DOHH2 (cell line): ENCODE measurements at regions not wholly inside any gene's neighbourhood (a gene's known extent, or its start where the extent isn't known, plus 50 kb on each side); places are given as distances from the start of the nearest gene placed in this dataset.

ENCODE experiments used
- EZH2phosphoT487 ChIP-seq: fragments of 200-600 bp; sonication (generic); IDR thresholded peaks from 2 replicates; pipeline ENCODE4 v1.6.1; 2017; ENCODE audit warnings: borderline replicate concordance, mild to moderate bottlenecking, antibody characterized with exemption, low read length, moderate library complexity, mixed read lengths
- TF ChIP-seq, protein P1 (sequence below): fragments of 200-600 bp; sonication (generic); IDR thresholded peaks from one replicate; pipeline ENCODE4 v1.5.1; 2014; ENCODE audit warnings: antibody characterized with exemption, mild to moderate bottlenecking, low read depth, low read length; ENCODE audit not compliant: poor library complexity, severe bottlenecking

DNA sequence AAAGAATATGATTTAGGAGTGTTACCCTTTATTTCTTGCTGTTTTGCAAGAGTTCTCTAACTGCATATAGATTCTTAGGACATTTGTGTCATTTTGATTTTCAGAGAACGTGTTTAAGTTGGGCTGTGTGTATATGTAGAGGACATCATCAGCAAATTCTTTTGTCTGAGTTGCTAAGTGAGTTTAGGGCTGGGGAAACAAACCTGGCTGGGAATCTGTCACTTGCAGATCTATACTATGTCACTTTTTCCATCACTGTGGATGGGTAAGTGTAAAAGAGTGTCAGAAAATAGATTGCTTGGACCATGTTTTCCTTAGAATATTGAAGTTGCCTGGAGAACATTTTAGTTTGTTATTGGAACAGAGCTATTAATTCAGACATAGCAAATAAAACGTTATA lies 349.1 kb upstream of the NEGR1 start:
- TF ChIP-seq, protein P1, sequence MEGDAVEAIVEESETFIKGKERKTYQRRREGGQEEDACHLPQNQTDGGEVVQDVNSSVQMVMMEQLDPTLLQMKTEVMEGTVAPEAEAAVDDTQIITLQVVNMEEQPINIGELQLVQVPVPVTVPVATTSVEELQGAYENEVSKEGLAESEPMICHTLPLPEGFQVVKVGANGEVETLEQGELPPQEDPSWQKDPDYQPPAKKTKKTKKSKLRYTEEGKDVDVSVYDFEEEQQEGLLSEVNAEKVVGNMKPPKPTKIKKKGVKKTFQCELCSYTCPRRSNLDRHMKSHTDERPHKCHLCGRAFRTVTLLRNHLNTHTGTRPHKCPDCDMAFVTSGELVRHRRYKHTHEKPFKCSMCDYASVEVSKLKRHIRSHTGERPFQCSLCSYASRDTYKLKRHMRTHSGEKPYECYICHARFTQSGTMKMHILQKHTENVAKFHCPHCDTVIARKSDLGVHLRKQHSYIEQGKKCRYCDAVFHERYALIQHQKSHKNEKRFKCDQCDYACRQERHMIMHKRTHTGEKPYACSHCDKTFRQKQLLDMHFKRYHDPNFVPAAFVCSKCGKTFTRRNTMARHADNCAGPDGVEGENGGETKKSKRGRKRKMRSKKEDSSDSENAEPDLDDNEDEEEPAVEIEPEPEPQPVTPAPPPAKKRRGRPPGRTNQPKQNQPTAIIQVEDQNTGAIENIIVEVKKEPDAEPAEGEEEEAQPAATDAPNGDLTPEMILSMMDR, result no peak
- TF ChIP-seq EZH2phosphoT487, result no peak
